ENCODE measurements at regions not wholly inside any gene's neighbourhood (a gene's known extent, or its start where the extent isn't known, plus 50 kb on each side); places are given as distances from the start of the nearest gene placed in this dataset.

DNA sequence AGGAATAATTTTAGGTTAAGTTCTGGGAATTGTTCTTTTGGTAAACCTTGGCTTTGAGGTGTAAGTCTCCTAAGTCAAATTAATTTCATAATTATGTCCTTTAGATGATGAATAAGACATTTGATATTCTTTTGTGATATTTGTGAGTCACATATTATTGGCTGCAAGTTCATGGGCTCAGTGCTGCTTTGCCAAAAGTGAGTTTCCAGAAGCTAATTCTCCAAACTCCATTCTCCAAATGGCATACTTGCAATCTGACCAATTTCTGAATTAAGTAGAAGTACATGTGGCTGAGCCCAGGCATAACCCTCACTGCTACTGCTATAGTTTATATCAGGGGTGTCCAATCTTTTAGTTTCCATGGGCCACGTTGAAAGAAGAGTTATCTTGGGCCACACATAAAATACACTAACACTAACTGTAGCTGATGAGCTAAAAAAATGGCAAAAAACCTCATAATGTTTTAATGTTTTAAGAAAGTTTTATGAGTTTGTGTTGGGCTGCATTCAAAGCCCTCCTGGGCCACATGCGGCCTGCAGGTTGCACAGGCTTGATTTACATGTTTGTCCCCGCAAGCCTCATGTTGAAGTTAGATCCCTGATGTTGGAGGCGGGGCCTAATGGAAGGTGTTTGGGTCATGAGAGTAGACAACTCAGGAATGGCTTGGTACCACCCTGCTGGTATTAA lies 196.1 kb downstream of the ZNF330 start:
- Histone ChIP-seq H3K9me3 (no peaks in the 10 kb centered on the region), H3K4me1 (peaks cover 0 to 24% (median 20%) of the 10 kb centered on the region in 4 donors), H3K4me3 (no peak overlapping the region), H3K27me3 (no peaks in the 10 kb centered on the region), H3K27ac (replicated peaks in 1 of 4) (no peak overlapping the region), H3K36me3 (no peaks in the 10 kb centered on the region)
- TF ChIP-seq EP300 (IDR thresholded peaks at IDR 0.05) (no peak), POLR2AphosphoS5 (IDR thresholded peaks at IDR 0.05) (no peak), POLR2A (IDR thresholded peaks at IDR 0.05; ENCODE audit: low read depth) (no peak)
- TF ChIP-seq, protein P1, sequence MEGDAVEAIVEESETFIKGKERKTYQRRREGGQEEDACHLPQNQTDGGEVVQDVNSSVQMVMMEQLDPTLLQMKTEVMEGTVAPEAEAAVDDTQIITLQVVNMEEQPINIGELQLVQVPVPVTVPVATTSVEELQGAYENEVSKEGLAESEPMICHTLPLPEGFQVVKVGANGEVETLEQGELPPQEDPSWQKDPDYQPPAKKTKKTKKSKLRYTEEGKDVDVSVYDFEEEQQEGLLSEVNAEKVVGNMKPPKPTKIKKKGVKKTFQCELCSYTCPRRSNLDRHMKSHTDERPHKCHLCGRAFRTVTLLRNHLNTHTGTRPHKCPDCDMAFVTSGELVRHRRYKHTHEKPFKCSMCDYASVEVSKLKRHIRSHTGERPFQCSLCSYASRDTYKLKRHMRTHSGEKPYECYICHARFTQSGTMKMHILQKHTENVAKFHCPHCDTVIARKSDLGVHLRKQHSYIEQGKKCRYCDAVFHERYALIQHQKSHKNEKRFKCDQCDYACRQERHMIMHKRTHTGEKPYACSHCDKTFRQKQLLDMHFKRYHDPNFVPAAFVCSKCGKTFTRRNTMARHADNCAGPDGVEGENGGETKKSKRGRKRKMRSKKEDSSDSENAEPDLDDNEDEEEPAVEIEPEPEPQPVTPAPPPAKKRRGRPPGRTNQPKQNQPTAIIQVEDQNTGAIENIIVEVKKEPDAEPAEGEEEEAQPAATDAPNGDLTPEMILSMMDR (IDR thresholded peaks at IDR 0.05), result no peak
- DNase-seq (ENCODE audit: extremely low spot score), result no peak
- intact Hi-C loops (cut with DNase I), result no loop called here
- 68% methylated on average over 4 of the region's 4 CpGs for WGBS

DNA sequence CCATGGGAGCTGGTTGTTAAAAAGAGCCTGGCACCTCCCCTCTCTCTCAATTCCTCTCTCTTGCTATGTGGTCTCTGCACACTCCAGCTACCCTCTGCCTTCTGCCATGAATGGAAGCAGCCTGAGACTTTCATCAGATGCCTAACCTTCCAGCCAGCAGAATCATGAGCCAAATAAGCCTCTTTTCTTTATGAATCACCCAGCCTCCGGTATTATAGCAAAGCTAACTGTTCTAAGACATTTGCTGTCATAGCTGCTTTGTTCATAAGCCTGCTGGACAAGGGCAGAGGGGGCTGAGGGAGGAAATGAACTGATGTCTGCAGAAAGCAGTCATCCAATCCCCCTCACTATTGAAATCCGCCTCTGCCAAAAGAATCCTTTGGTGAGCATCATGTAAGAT lies 196.7 kb downstream of the ZNF330 start:
- no peaks in the 10 kb centered on the region for H3K27me3 ChIP-seq
- peaks cover 0 to 24% (median 20%) of the 10 kb centered on the region in 4 donors for H3K4me1 ChIP-seq
- intact Hi-C loops (cut with DNase I), result no loop called here
- H3K9me3 ChIP-seq, result no peaks in the 10 kb centered on the region
- DNase-seq (ENCODE audit: extremely low spot score), result no peak
- H3K27ac ChIP-seq (replicated peaks in 1 of 4), result no peak overlapping the region
- 76% methylated on average over 2 of the region's 2 CpGs for WGBS
- TF ChIP-seq, protein P1 (IDR thresholded peaks at IDR 0.05), result no peak
- no peaks in the 10 kb centered on the region for H3K36me3 ChIP-seq
- no peak overlapping the region for H3K4me3 ChIP-seq

DNA sequence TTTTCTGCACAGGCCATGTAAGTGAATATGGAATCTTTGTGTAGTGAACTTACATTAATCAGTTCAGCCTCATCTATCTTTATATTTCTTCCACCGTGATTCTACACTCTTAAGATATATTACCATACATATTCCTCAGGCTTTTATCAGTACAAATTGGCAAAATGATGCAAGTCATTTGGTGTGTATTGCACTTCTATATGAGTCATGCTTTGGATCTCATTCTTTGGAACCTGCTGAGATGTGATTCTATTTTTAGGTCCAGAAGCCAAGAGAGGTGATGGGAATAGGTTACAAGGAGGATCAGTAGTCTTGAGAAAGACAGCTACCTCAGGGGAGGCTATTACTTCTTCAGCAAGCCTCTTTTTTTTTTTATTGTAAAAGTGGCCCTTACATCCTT lies 204.4 kb downstream of the ZNF330 start:
- Histone ChIP-seq H3K27me3 (no peaks in the 10 kb centered on the region), H3K36me3 (no peaks in the 10 kb centered on the region), H3K4me1 (peaks cover 0 to 6% (median 0%) of the 10 kb centered on the region in 4 donors), H3K9me3 (no peaks in the 10 kb centered on the region), H3K27ac (replicated peaks in 1 of 4) (no peak overlapping the region), H3K4me3 (no peak overlapping the region)
- no peak for DNase-seq (ENCODE audit: extremely low spot score)
- intact Hi-C loops (cut with DNase I), result no loop called here
- 44% methylated on average over 1 of the region's 1 CpG for WGBS
- TF ChIP-seq EP300 (IDR thresholded peaks at IDR 0.05) (no peak), POLR2A (IDR thresholded peaks at IDR 0.05; ENCODE audit: low read depth) (no peak), POLR2AphosphoS5 (IDR thresholded peaks at IDR 0.05) (no peak)
- TF ChIP-seq, protein P1 (IDR thresholded peaks at IDR 0.05), result no peak

DNA sequence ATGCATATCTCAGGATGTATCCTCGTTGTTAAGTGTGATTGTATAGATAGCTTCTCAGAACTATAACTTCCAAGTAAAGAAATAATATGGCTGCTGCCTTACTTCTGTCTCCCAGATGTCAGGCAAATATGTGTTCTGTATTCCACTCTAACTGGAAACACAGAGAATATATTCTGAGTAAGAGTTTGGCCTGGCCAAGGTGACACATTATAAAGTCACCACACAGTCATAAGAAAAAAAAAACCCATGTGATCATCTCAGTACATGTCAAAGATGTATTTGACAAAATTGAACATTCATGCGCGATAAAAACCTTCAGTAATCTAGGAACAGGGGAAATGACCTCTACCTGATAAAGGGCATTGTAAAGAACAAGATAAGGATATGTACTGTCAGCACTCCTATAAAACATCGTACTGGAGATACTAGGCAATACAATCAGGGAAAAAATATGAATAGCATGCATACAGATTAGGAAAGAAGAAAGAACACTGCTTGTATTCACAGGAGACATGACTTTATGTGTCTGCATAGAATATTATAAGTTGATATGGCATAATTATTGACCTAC lies 207.1 kb downstream of the ZNF330 start:
- intact Hi-C loops (cut with DNase I), result no loop called here
- H3K9me3 ChIP-seq, result no peaks in the 10 kb centered on the region

More for the DNA sequence above, 207.1 kb downstream of the ZNF330 start:
- TF ChIP-seq POLR2AphosphoS5 (IDR thresholded peaks at IDR 0.05) (no peak), POLR2A (IDR thresholded peaks at IDR 0.05; ENCODE audit: low read depth) (no peak), EP300 (IDR thresholded peaks at IDR 0.05) (no peak)
- TF ChIP-seq, protein P1 (IDR thresholded peaks at IDR 0.05), result no peak
- Histone ChIP-seq H3K36me3 (no peaks in the 10 kb centered on the region), H3K4me3 (no peak overlapping the region), H3K27ac (replicated peaks in 1 of 4) (no peak overlapping the region), H3K4me1 (peaks cover 0 to 6% (median 0%) of the 10 kb centered on the region in 4 donors), H3K27me3 (no peaks in the 10 kb centered on the region)
- WGBS, result 87% methylated on average over 4 of the region's 4 CpGs
- DNase-seq (ENCODE audit: extremely low spot score), result no peak
